Heart left ventricle (tissue), 16 donors: ENCODE measurements at regions not wholly inside any gene's neighbourhood (a gene's known extent, or its start where the extent isn't known, plus 50 kb on each side); places are given as distances from the start of the nearest gene placed in this dataset.

Experiments
- ATAC-seq, 4 donors: fragments of 200-7000 bp; cut with Tn5 transposase; one replicate each; pipeline ENCODE4 v1.9.1; 2020 to 2022; ENCODE audit warnings: moderate library complexity in 4 of 4, mild to moderate bottlenecking in 3 of 4, moderate number of reproducible peaks in 1 of 4
- DNase-seq, 5 donors: peaks; one replicate each; pipeline ENCODE4 v3.0.0-alpha.2; 2020
- H3K27ac ChIP-seq, 12 donors: fragments of 200-600 bp; sonication (generic) in 4 of 12; one replicate each; pipeline versions ENCODE4 v1.5.0 to v1.8.0; 2016 to 2022; ENCODE audit warnings: mild to moderate bottlenecking in 2 of 12
- H3K27me3 ChIP-seq, 9 donors: fragments of 200-600 bp; sonication (generic) in 2 of 9; one replicate each; pipeline versions ENCODE4 v1.5.1 to v1.8.0; 2016 to 2022; ENCODE audit warnings: mild to moderate bottlenecking in 3 of 9
- H3K36me3 ChIP-seq, 9 donors: fragments of 200-600 bp; sonication (generic) in 2 of 9; one replicate each; pipeline versions ENCODE4 v1.5.0 to v1.8.0; 2018 to 2022; ENCODE audit warnings: mild to moderate bottlenecking in 2 of 9
- H3K4me1 ChIP-seq, 12 donors: fragments of 200-600 bp; sonication (generic) in 4 of 12; one replicate each; pipeline versions ENCODE4 v1.5.0 to v1.8.0; 2016 to 2022; ENCODE audit warnings: mild to moderate bottlenecking in 3 of 12
- H3K4me3 ChIP-seq, 12 donors: fragments of 200-600 bp; sonication (generic) in 4 of 12; one replicate each; pipeline versions ENCODE4 v1.5.0 to v1.8.0; 2017 to 2022; ENCODE audit warnings: mild to moderate bottlenecking in 9 of 12, moderate library complexity in 4 of 12
- H3K9me3 ChIP-seq, 12 donors: fragments of 200-600 bp; sonication (generic) in 4 of 12; one replicate each; pipeline versions ENCODE4 v1.5.0 to v1.8.0; 2016 to 2022; ENCODE audit warnings: mild to moderate bottlenecking in 1 of 12
- POLR2A ChIP-seq, 2 donors: fragments of 450-650 bp; IDR thresholded peaks; one replicate each; pipeline ENCODE4 v1.6.1; 2017; ENCODE audit warnings: antibody characterized with exemption in 2 of 2, mild to moderate bottlenecking in 2 of 2, moderate library complexity in 2 of 2
- WGBS, 4 donors: extraction: QIAGEN DNeasy Blood & Tissue Kit in 2 of 4; methylation state at CpG; one replicate each; pipeline versions ENCODE4 v1.1.5 to v1.1.7; 2013 to 2018; 5-methylcytosine and 5-hydroxymethylcytosine counted together
- intact Hi-C, 10 donors: fragments of 100-400 bp; cut with DNase I; formaldehyde crosslinking; loops; one replicate each; pipeline versions ENCODE4 v1.11.1 to v1.14.2; 2022
- TF ChIP-seq, protein P1 (sequence below), 12 donors: fragments of 200-600 bp; sonication (generic) in 4 of 12; IDR thresholded peaks; one replicate each; pipeline versions ENCODE4 v1.5.0 to v1.8.0; 2018 to 2022; ENCODE audit warnings: antibody characterized with exemption in 12 of 12, mild to moderate bottlenecking in 5 of 12
- donor health status: ischemic (EF 13 %, LVEDD 7.1; RV severe dilation, severe dysfunction).
- donor health status: healthy with polysubstance abuse.
- donor health status: DM: no; HTN: yes; CAD: no.
- donor health status: DM: no; HTN: no; CAD: no.
- donor health status: ischemic (EF 25% LVEDD 6.9; RV normal size, moderate dysfunction).
- donor health status: ischemic (EF 25% LVEDD 5.7; RV mildly dilated, moderate dysfunction).
- donor health status: healthy.
- donor health status: DM: yes; HTN: yes; CAD: no.
- donor health status: ischemic (EF 35%, LVEDD 5.7; RV mildly dilated, moderate dysfunction).
- donor health status: nonischemic (EF 11% LVEDD 7.7; RV severe dilation, severe dysfunction).
- donor health status: DM: yes; HTN: yes; CAD: no.
- donor health status: PGD.
- donor health status: ischemic (EF 29% LVEDD 5.4; RV normal size, mild dysfunction).
- donor health status: nonischemic (EF 23%, LVEDD 6.1; RV moderate dilation, normal function).

DNA sequence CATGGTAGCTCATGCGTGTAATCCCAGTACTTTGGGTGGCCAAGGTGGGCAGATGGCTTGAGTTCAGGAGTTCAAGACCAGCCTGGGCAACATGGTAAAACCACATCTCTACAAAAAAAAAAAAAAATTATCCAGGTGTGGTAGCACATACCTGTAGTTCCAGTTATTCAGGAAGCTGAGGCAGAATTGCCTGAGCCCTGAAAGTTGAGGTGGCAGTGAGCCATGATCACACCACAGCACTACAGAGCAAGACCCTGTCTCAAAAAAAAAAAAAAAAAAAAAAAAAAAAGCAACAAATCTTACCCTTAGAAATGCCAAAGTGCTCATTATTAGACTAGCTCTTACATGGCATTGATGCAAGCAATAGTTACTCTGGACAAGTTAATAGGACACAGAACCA is 724.9 kb downstream of the MAT2B start:
- DNase-seq (no peak), ATAC-seq (no peak)
- no peaks in the 10 kb centered on the region for H3K27me3 ChIP-seq
- intact Hi-C loops, result no loop called here
- no peaks in the 10 kb centered on the region for H3K36me3 ChIP-seq
- WGBS, 4 donors, result 96 to 98% (median 97%) methylated on average over 1 of the region's 1 CpG
- no peaks in the 10 kb centered on the region for H3K4me1 ChIP-seq
- H3K27ac ChIP-seq, result no peak overlapping the region
- H3K4me3 ChIP-seq, result no peak overlapping the region
- TF ChIP-seq, protein P1, sequence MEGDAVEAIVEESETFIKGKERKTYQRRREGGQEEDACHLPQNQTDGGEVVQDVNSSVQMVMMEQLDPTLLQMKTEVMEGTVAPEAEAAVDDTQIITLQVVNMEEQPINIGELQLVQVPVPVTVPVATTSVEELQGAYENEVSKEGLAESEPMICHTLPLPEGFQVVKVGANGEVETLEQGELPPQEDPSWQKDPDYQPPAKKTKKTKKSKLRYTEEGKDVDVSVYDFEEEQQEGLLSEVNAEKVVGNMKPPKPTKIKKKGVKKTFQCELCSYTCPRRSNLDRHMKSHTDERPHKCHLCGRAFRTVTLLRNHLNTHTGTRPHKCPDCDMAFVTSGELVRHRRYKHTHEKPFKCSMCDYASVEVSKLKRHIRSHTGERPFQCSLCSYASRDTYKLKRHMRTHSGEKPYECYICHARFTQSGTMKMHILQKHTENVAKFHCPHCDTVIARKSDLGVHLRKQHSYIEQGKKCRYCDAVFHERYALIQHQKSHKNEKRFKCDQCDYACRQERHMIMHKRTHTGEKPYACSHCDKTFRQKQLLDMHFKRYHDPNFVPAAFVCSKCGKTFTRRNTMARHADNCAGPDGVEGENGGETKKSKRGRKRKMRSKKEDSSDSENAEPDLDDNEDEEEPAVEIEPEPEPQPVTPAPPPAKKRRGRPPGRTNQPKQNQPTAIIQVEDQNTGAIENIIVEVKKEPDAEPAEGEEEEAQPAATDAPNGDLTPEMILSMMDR (IDR thresholded peaks at IDR 0.05), result no peak
- TF ChIP-seq POLR2A (IDR thresholded peaks at IDR 0.05), result no peak
- peaks cover 0 to 7% (median 0%) of the 10 kb centered on the region in 12 donors for H3K9me3 ChIP-seq

DNA sequence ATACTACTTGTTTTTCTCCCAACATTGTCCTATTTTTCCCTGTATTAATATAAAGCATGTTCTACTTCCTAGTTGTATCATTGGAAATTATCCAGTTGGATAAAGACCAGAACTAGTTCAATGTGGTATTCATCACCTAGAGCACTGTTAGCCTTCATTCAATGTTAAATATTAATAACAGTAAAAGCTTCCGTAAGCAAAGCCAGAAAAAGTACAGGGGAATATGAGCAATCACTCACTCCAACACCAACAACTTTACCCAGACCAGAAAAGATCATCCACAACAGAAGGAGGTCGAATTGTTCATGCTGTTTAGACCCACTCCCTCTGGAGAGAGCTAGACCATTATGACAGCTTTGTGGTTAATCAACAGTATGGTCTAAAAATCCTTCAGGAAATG is 728.4 kb downstream of the MAT2B start:
- Histone ChIP-seq H3K36me3 (no peaks in the 10 kb centered on the region), H3K27me3 (no peaks in the 10 kb centered on the region), H3K9me3 (peaks cover 0 to 3% (median 0%) of the 10 kb centered on the region in 12 donors), H3K4me1 (no peaks in the 10 kb centered on the region), H3K4me3 (no peak overlapping the region), H3K27ac (no peak overlapping the region)
- intact Hi-C loops, result no loop called here
- ATAC-seq (no peak), DNase-seq (no peak)
- WGBS, 4 donors, result 13 to 24% (median 16%) methylated on average over 2 of the region's 2 CpGs
- no peak for TF ChIP-seq POLR2A (IDR thresholded peaks at IDR 0.05)
- TF ChIP-seq, protein P1 (IDR thresholded peaks at IDR 0.05), result no peak

DNA sequence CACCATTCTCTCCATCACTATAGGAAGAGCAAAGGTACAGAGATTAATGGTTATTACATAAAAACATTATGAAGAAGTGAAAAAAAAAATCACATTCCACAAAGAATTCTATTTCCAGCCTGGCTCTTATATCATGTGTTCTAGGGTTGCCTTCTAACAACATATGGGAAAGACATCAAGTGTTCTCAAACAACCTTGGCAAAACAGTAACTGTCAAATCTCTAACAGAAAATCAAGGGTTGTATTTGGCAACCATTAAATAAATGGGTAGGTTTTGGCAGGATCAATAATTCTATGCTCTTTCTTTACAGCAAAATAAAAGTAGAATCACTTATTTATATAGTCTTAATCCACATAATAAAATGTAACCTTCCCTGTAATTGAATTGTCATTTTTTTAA is 728.9 kb downstream of the MAT2B start:
- no peaks in the 10 kb centered on the region for H3K4me1 ChIP-seq
- no peak for TF ChIP-seq POLR2A (IDR thresholded peaks at IDR 0.05)
- TF ChIP-seq, protein P1 (IDR thresholded peaks at IDR 0.05), result no peak
- DNase-seq (no peak), ATAC-seq (no peak)
- no peak overlapping the region for H3K4me3 ChIP-seq
- H3K27me3 ChIP-seq, result no peaks in the 10 kb centered on the region
- no peaks in the 10 kb centered on the region for H3K36me3 ChIP-seq
- intact Hi-C loops, result no loop called here
- H3K27ac ChIP-seq, result no peak overlapping the region
- no peaks in the 10 kb centered on the region for H3K9me3 ChIP-seq

DNA sequence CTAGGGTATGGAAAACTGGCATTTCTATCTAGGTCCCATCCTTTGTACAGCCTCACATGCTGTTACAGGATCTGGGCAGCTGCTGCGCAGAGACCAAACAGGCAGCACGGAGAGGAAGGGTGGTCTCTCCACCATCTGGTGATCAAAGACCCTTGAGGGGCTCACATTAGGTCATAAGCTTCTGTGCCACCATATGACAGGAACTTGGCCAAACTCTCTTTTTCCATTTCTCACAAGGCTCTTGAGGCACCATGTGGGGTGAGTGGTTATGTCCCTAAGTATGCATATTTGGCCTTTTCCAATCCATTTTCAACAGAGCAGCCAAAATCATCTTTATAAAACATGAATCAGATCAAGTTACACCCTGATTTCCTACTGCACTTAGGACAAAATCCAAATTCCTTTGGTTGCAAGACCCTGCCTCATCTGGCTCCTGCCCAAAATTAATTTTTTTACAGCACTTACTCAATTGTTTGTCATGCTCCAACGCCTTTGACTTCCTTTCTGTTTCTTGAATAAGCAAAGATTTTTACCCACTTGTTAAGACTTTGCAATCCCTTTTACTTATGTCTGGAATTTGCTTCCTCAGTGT is 730.0 kb downstream of the MAT2B start:
- DNase-seq (no peak), ATAC-seq (no peak)
- Histone ChIP-seq H3K27ac (no peak overlapping the region), H3K4me1 (no peaks in the 10 kb centered on the region), H3K9me3 (no peaks in the 10 kb centered on the region), H3K36me3 (no peaks in the 10 kb centered on the region), H3K27me3 (no peaks in the 10 kb centered on the region), H3K4me3 (no peak overlapping the region)
- TF ChIP-seq, protein P1 (IDR thresholded peaks at IDR 0.05), result no peak
- no peak for TF ChIP-seq POLR2A (IDR thresholded peaks at IDR 0.05)
- WGBS, 4 donors, result 56 to 76% (median 67%) methylated on average over 3 of the region's 3 CpGs
- intact Hi-C loops, result no loop called here
